GM23338 (cell line): ENCODE measurements at regions not wholly inside any gene's neighbourhood (a gene's known extent, or its start where the extent isn't known, plus 50 kb on each side); places are given as distances from the start of the nearest gene placed in this dataset.

Experiments used
- JUNB ChIP-seq: IDR thresholded peaks from one replicate; pipeline ENCODE4 v1.6.1; 2016; ENCODE audit warnings: antibody characterized with exemption; ENCODE audit not compliant: unreplicated experiment
- POLR2AphosphoS5 ChIP-seq: IDR thresholded peaks from 2 replicates; pipeline ENCODE4 v1.6.1; 2016; ENCODE audit warnings: antibody characterized with exemption, low read depth
- TF ChIP-seq, protein P1 (sequence below), 2 experiments: fragments of 200-600 bp in 1 of 2; sonication (generic) in 1 of 2; conservative IDR thresholded peaks; 2 replicates each; pipeline versions ENCODE4 v1.5.1 to v1.6.1; 2016 to 2017; ENCODE audit warnings: antibody characterized with exemption in 2 of 2, low read depth in 2 of 2, mild to moderate bottlenecking in 2 of 2, moderate library complexity in 1 of 2
- TF ChIP-seq, protein P2 (sequence below): IDR thresholded peaks from one replicate; pipeline ENCODE4 v1.6.1; 2018; ENCODE audit warnings: antibody characterized with exemption; ENCODE audit not compliant: unreplicated experiment

DNA sequence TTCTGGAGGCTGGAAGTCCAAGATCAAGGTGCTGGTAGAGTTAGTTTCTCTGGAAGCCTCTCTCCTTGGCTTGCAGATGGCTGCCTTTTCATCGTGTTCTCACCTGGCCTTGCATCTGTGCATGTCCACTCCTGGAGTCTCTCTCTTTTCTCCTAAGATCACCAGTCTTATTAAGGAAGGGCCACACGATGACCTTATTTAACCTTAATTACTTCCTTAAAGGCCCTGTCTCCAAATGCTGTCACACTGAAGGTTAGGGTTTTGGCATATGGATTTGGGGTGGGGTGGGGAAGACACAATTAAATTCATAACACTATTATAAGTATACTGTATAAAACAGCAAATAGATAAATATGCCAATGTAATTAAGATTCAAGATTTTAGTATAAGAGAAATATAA is 402.4 kb upstream of the HS6ST1 start:
- TF ChIP-seq, protein P1, sequence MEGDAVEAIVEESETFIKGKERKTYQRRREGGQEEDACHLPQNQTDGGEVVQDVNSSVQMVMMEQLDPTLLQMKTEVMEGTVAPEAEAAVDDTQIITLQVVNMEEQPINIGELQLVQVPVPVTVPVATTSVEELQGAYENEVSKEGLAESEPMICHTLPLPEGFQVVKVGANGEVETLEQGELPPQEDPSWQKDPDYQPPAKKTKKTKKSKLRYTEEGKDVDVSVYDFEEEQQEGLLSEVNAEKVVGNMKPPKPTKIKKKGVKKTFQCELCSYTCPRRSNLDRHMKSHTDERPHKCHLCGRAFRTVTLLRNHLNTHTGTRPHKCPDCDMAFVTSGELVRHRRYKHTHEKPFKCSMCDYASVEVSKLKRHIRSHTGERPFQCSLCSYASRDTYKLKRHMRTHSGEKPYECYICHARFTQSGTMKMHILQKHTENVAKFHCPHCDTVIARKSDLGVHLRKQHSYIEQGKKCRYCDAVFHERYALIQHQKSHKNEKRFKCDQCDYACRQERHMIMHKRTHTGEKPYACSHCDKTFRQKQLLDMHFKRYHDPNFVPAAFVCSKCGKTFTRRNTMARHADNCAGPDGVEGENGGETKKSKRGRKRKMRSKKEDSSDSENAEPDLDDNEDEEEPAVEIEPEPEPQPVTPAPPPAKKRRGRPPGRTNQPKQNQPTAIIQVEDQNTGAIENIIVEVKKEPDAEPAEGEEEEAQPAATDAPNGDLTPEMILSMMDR (conservative IDR thresholded peaks at IDR 0.05; ENCODE audit: low read depth in 2 of 2) = no peak
- no peak for TF ChIP-seq JUNB
- no peak for TF ChIP-seq POLR2AphosphoS5
- TF ChIP-seq, protein P2, sequence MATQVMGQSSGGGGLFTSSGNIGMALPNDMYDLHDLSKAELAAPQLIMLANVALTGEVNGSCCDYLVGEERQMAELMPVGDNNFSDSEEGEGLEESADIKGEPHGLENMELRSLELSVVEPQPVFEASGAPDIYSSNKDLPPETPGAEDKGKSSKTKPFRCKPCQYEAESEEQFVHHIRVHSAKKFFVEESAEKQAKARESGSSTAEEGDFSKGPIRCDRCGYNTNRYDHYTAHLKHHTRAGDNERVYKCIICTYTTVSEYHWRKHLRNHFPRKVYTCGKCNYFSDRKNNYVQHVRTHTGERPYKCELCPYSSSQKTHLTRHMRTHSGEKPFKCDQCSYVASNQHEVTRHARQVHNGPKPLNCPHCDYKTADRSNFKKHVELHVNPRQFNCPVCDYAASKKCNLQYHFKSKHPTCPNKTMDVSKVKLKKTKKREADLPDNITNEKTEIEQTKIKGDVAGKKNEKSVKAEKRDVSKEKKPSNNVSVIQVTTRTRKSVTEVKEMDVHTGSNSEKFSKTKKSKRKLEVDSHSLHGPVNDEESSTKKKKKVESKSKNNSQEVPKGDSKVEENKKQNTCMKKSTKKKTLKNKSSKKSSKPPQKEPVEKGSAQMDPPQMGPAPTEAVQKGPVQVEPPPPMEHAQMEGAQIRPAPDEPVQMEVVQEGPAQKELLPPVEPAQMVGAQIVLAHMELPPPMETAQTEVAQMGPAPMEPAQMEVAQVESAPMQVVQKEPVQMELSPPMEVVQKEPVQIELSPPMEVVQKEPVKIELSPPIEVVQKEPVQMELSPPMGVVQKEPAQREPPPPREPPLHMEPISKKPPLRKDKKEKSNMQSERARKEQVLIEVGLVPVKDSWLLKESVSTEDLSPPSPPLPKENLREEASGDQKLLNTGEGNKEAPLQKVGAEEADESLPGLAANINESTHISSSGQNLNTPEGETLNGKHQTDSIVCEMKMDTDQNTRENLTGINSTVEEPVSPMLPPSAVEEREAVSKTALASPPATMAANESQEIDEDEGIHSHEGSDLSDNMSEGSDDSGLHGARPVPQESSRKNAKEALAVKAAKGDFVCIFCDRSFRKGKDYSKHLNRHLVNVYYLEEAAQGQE = no peak
